HG03432 (cell line): ENCODE measurements at regions not wholly inside any gene's neighbourhood (a gene's known extent, or its start where the extent isn't known, plus 50 kb on each side); places are given as distances from the start of the nearest gene placed in this dataset.
"Not testable (repeated sequence)": the region's sequence is repeated elsewhere in the genome, so short reads cannot be mapped to it uniquely, and the experiment has no call there.

Experiments
- ATAC-seq: cut with Tn5 transposase; IDR thresholded peaks from one replicate; pipeline ENCODE4 v1.9.1; 2021; ENCODE audit warnings: mild to moderate bottlenecking, moderate library complexity; ENCODE audit not compliant: unreplicated experiment

GRCh38 chr6:65997539-65997938, 290.5 kb upstream of the EYS start:
- ATAC-seq, result no peak

GRCh38 chr6:65996096-65996495, 289.1 kb upstream of the EYS start:
- no peak for ATAC-seq

GRCh38 chr6:65989676-65990075, 282.6 kb upstream of the EYS start:
- ATAC-seq, result no peak

- no peak for ATAC-seq
Measured at GRCh38 chr6:65988006-65988405, 281.0 kb upstream of the EYS start.

GRCh38 chr6:65984089-65984488, 277.1 kb upstream of the EYS start:
- ATAC-seq, result no peak

- ATAC-seq, result no peak
Measured at GRCh38 chr6:65979120-65979519, 272.1 kb upstream of the EYS start.

GRCh38 chr6:65971252-65971651, 264.2 kb upstream of the EYS start:
- not testable (repeated sequence) for ATAC-seq

GRCh38 chr6:65964261-65964660, 257.2 kb upstream of the EYS start:
- no peak for ATAC-seq

- ATAC-seq, result no peak
Measured at GRCh38 chr6:65955034-65955433, 248.0 kb upstream of the EYS start.

GRCh38 chr6:65948062-65948461, 241.0 kb upstream of the EYS start:
- no peak for ATAC-seq

GRCh38 chr6:65943548-65943947, 236.5 kb upstream of the EYS start:
- ATAC-seq, result no peak

- no peak for ATAC-seq
Measured at GRCh38 chr6:65943051-65943450, 236.0 kb upstream of the EYS start.

- ATAC-seq, result no peak
Measured at GRCh38 chr6:65938000-65938399, 231.0 kb upstream of the EYS start.

GRCh38 chr6:65935412-65935811, 228.4 kb upstream of the EYS start:
- ATAC-seq, result no peak

- ATAC-seq, result no peak
Measured at GRCh38 chr6:65933390-65933789, 226.4 kb upstream of the EYS start.

- ATAC-seq, result no peak
Measured at GRCh38 chr6:65927141-65927540, 220.1 kb upstream of the EYS start.

GRCh38 chr6:65924411-65924810, 217.4 kb upstream of the EYS start:
- ATAC-seq, result no peak

- ATAC-seq, result no peak
Measured at GRCh38 chr6:65922049-65922448, 215.0 kb upstream of the EYS start.

GRCh38 chr6:65908065-65908464, 201.0 kb upstream of the EYS start:
- ATAC-seq, result no peak

- ATAC-seq, result no peak
Measured at GRCh38 chr6:65903992-65904391, 197.0 kb upstream of the EYS start.

GRCh38 chr6:65900928-65901327, 193.9 kb upstream of the EYS start:
- ATAC-seq, result no peak

GRCh38 chr6:65896140-65896539, 189.1 kb upstream of the EYS start:
- no peak for ATAC-seq

- ATAC-seq, result no peak
Measured at GRCh38 chr6:65876668-65877067, 169.6 kb upstream of the EYS start.

- no peak for ATAC-seq
Measured at GRCh38 chr6:65852369-65852852, 145.4 kb upstream of the EYS start.
